Gastroesophageal sphincter (tissue), 4 donors: ENCODE measurements at regions not wholly inside any gene's neighbourhood (a gene's known extent, or its start where the extent isn't known, plus 50 kb on each side); places are given as distances from the start of the nearest gene placed in this dataset.

Source experiments
- ATAC-seq: fragments of 150-250 bp; one replicate; pipeline ENCODE4 v1.9.1; 2016; ENCODE audit warnings: mild to moderate bottlenecking, moderate library complexity
- H3K27ac ChIP-seq, 4 donors: fragments of 200-600 bp; sonication (generic) in 3 of 4; 1 replicate in 3 of 4; 2 replicates in 1 of 4; pipeline ENCODE4 v1.5.1; 2016 to 2019
- H3K27me3 ChIP-seq: fragments of 200-600 bp; sonication (generic); one replicate; pipeline ENCODE4 v1.5.1; 2019
- H3K36me3 ChIP-seq, 2 donors: fragments of 200-600 bp; sonication (generic); one replicate each; pipeline ENCODE4 v1.5.1; 2019; ENCODE audit warnings: control low read depth in 1 of 2
- H3K4me1 ChIP-seq, 3 donors: fragments of 200-600 bp; sonication (generic); 1 replicate in 2 of 3; 2 replicates in 1 of 3; pipeline ENCODE4 v1.5.1; 2016 to 2019; ENCODE audit warnings: control low read depth in 2 of 3
- H3K4me3 ChIP-seq, 2 donors: fragments of 200-600 bp; sonication (generic); one replicate each; pipeline ENCODE4 v1.5.1; 2019; ENCODE audit warnings: mild to moderate bottlenecking in 1 of 2, moderate library complexity in 1 of 2
- H3K9me3 ChIP-seq, 3 donors: fragments of 200-600 bp; sonication (generic); one replicate each; pipeline ENCODE4 v1.5.1; 2017 to 2019; ENCODE audit warnings: control low read depth in 2 of 3
- CTCF ChIP-seq, 4 experiments: fragments of 200-600 bp in 2 of 4; fragments of 450-650 bp in 2 of 4; sonication (generic) in 1 of 4; IDR thresholded peaks; one replicate each; pipeline ENCODE4 v1.5.1; 2017 to 2019; ENCODE audit warnings: antibody characterized with exemption in 4 of 4, mild to moderate bottlenecking in 2 of 4, moderate library complexity in 2 of 4
- EP300 ChIP-seq: sonication (generic); formaldehyde crosslinking; IDR thresholded peaks from one replicate; pipeline ENCODE4 v1.6.1; 2017; ENCODE audit warnings: antibody characterized with exemption, mild to moderate bottlenecking
- POLR2A ChIP-seq, 2 donors: fragments of 450-650 bp; IDR thresholded peaks; one replicate each; pipeline ENCODE4 v1.6.1; 2017; ENCODE audit warnings: antibody characterized with exemption in 2 of 2, mild to moderate bottlenecking in 2 of 2, moderate library complexity in 1 of 2
- POLR2AphosphoS5 ChIP-seq: sonication (generic); formaldehyde crosslinking; IDR thresholded peaks from one replicate; pipeline ENCODE4 v1.6.1; 2017; ENCODE audit warnings: antibody characterized with exemption
- WGBS, 2 donors: methylation state at CpG; one replicate each; pipeline ENCODE4 v1.1.5; 2018; ENCODE audit warnings: low coverage in 1 of 2; 5-methylcytosine and 5-hydroxymethylcytosine counted together

- no peak overlapping the region for H3K4me3 ChIP-seq
- no peak for ATAC-seq
- no peak for TF ChIP-seq POLR2AphosphoS5
- no peak for TF ChIP-seq POLR2A (IDR thresholded peaks at IDR 0.05)
- TF ChIP-seq CTCF (IDR thresholded peaks at IDR 0.05): no peak
- no peak for TF ChIP-seq EP300
- WGBS, 2 donors: 61 to 83% methylated on average over 2 of the region's 2 CpGs
- no peaks in the 10 kb centered on the region for H3K4me1 ChIP-seq
- no peaks in the 10 kb centered on the region for H3K9me3 ChIP-seq
- no peaks in the 10 kb centered on the region for H3K36me3 ChIP-seq
- H3K27ac ChIP-seq: no peak overlapping the region
- no peaks in the 10 kb centered on the region for H3K27me3 ChIP-seq
Observed at GRCh38 chr10:55191236-55191860, 390.3 kb upstream of the PCDH15 start.

- Histone ChIP-seq H3K36me3 (no peaks in the 10 kb centered on the region), H3K27ac (no peak overlapping the region), H3K27me3 (no peaks in the 10 kb centered on the region), H3K4me1 (no peaks in the 10 kb centered on the region), H3K4me3 (no peak overlapping the region), H3K9me3 (no peaks in the 10 kb centered on the region)
- 69 to 92% methylated on average over 2 of the region's 2 CpGs for WGBS, 2 donors
- ATAC-seq: no peak
- TF ChIP-seq CTCF (IDR thresholded peaks at IDR 0.05): no peak
- no peak for TF ChIP-seq POLR2A (IDR thresholded peaks at IDR 0.05)
- TF ChIP-seq EP300: no peak
Observed at GRCh38 chr10:55183993-55184392, 383.0 kb upstream of the PCDH15 start.

GRCh38 chr10:55180357-55180756 lies 379.3 kb upstream of the PCDH15 start:
- Histone ChIP-seq H3K4me3 (no peak overlapping the region), H3K9me3 (no peaks in the 10 kb centered on the region), H3K4me1 (no peaks in the 10 kb centered on the region), H3K27me3 (no peaks in the 10 kb centered on the region), H3K27ac (no peak overlapping the region), H3K36me3 (no peaks in the 10 kb centered on the region)
- WGBS, 2 donors: 87 to 100% methylated on average over 1 of the region's 1 CpG
- ATAC-seq: no peak
- TF ChIP-seq CTCF (IDR thresholded peaks at IDR 0.05) (no peak), POLR2A (IDR thresholded peaks at IDR 0.05) (no peak), EP300 (no peak)

GRCh38 chr10:55174419-55174818 lies 373.4 kb upstream of the PCDH15 start:
- Histone ChIP-seq H3K27me3 (no peaks in the 10 kb centered on the region), H3K4me1 (no peaks in the 10 kb centered on the region), H3K4me3 (no peak overlapping the region), H3K36me3 (no peaks in the 10 kb centered on the region), H3K9me3 (no peaks in the 10 kb centered on the region), H3K27ac (no peak overlapping the region)
- no peak for ATAC-seq
- TF ChIP-seq POLR2AphosphoS5 (no peak), CTCF (IDR thresholded peaks at IDR 0.05) (no peak), EP300 (no peak), POLR2A (IDR thresholded peaks at IDR 0.05) (no peak)
- WGBS, 2 donors: 53 to 56% methylated on average over 4 of the region's 4 CpGs

- Histone ChIP-seq H3K27me3 (no peaks in the 10 kb centered on the region), H3K4me1 (no peaks in the 10 kb centered on the region), H3K4me3 (no peak overlapping the region), H3K9me3 (no peaks in the 10 kb centered on the region), H3K27ac (no peak overlapping the region), H3K36me3 (no peaks in the 10 kb centered on the region)
- WGBS, 2 donors: 76 to 92% methylated on average over 1 of the region's 1 CpG
- TF ChIP-seq POLR2AphosphoS5 (no peak), POLR2A (IDR thresholded peaks at IDR 0.05) (no peak), CTCF (IDR thresholded peaks at IDR 0.05) (no peak), EP300 (no peak)
- ATAC-seq: no peak
Observed at GRCh38 chr10:55169493-55169892, 368.5 kb upstream of the PCDH15 start.
